Psoas muscle (tissue), 7 donors: ENCODE measurements at regions not wholly inside any gene's neighbourhood (a gene's known extent, or its start where the extent isn't known, plus 50 kb on each side); places are given as distances from the start of the nearest gene placed in this dataset.

ENCODE experiments used
- ATAC-seq, 4 donors: fragments of 200-7000 bp; cut with Tn5 transposase; one replicate each; pipeline ENCODE4 v1.9.1; 2020; ENCODE audit warnings: moderate library complexity in 3 of 4, mild to moderate bottlenecking in 2 of 4
- DNase-seq, 2 donors: peaks; one replicate each; pipeline ENCODE4 v3.0.0-alpha.2; 2020
- H3K27ac ChIP-seq: fragments of 200-600 bp; one replicate; pipeline ENCODE4 v1.8.0; 2022
- H3K27me3 ChIP-seq, 3 donors: fragments of 200-600 bp in 1 of 3; one replicate each; pipeline versions ENCODE4 v1.6.1 to v1.8.0; 2013 to 2022; ENCODE audit warnings: low read length in 2 of 3, mild to moderate bottlenecking in 2 of 3, moderate library complexity in 1 of 3; ENCODE audit not compliant: insufficient read depth in 3 of 3
- H3K36me3 ChIP-seq, 2 donors: fragments of 200-600 bp in 1 of 2; one replicate each; pipeline versions ENCODE4 v1.6.1 to v1.8.0; 2013 to 2022; ENCODE audit warnings: low read depth in 1 of 2, mild to moderate bottlenecking in 1 of 2, moderate library complexity in 1 of 2; ENCODE audit not compliant: insufficient read depth in 1 of 2
- H3K4me1 ChIP-seq: fragments of 200-600 bp; one replicate; pipeline ENCODE4 v1.8.0; 2022
- H3K4me3 ChIP-seq: fragments of 200-600 bp; one replicate; pipeline ENCODE4 v1.8.0; 2022; ENCODE audit warnings: mild to moderate bottlenecking
- H3K9me3 ChIP-seq: fragments of 200-600 bp; one replicate; pipeline ENCODE4 v1.8.0; 2022
- CTCF ChIP-seq: fragments of 200-600 bp; IDR thresholded peaks from one replicate; pipeline ENCODE4 v1.8.0; 2022; ENCODE audit warnings: antibody characterized with exemption
- WGBS, 3 donors: extraction: QIAGEN DNeasy Blood & Tissue Kit; methylation state at CpG; one replicate each; pipeline versions ENCODE4 v1.1.6 to v1.1.7; 2013; 5-methylcytosine and 5-hydroxymethylcytosine counted together
- intact Hi-C, 2 donors: fragments of 100-400 bp; cut with DNase I; formaldehyde crosslinking; loops; one replicate each; pipeline versions ENCODE4 v1.11.0 to v1.14.2; 2022
- donor health status: healthy with polysubstance abuse.
- donor health status: DM: no; HTN: no; CAD: no; lungs with moderate emphysema.
- donor health status: Bipolar disorder and iron deficiency.
- donor health status: healthy.
- donor health status: DM: yes; HTN: yes; CAD: no.
- donor health status: DM: no; HTN: no; CAD: no.
- donor health status: DM: yes; HTN: yes; CAD: no.

- no peaks in the 10 kb centered on the region for H3K9me3 ChIP-seq
- no peak for DNase-seq
- H3K4me1 ChIP-seq = no peaks in the 10 kb centered on the region
- ATAC-seq = no peak
- no peaks in the 10 kb centered on the region for H3K27me3 ChIP-seq
- H3K4me3 ChIP-seq = no peak overlapping the region
- H3K27ac ChIP-seq = no peak overlapping the region
- no peak for TF ChIP-seq CTCF
- intact Hi-C loops = no loop called here
- 86 to 92% (median 90%) methylated on average over 1 of the region's 1 CpG for WGBS, 3 donors
- no peaks in the 10 kb centered on the region for H3K36me3 ChIP-seq
Observed at GRCh38 chr10:52966904-52967303, 194.3 kb upstream of the MBL2 start.

GRCh38 chr10:52965938-52966401, 193.4 kb upstream of the MBL2 start:
- no peaks in the 10 kb centered on the region for H3K4me1 ChIP-seq
- no peaks in the 10 kb centered on the region for H3K36me3 ChIP-seq
- ATAC-seq (no peak), DNase-seq (no peak)
- H3K27ac ChIP-seq = no peak overlapping the region
- no peaks in the 10 kb centered on the region for H3K27me3 ChIP-seq
- no peak overlapping the region for H3K4me3 ChIP-seq
- intact Hi-C loops = no loop called here
- no peaks in the 10 kb centered on the region for H3K9me3 ChIP-seq
- 22 to 43% (median 31%) methylated on average over 6 of the region's 6 CpGs for WGBS, 3 donors
- TF ChIP-seq CTCF = no peak

GRCh38 chr10:52965509-52965908, 192.9 kb upstream of the MBL2 start:
- Histone ChIP-seq H3K36me3 (no peaks in the 10 kb centered on the region), H3K27ac (no peak overlapping the region), H3K27me3 (no peaks in the 10 kb centered on the region), H3K4me1 (no peaks in the 10 kb centered on the region), H3K9me3 (no peaks in the 10 kb centered on the region), H3K4me3 (no peak overlapping the region)
- no peak for ATAC-seq
- no peak for TF ChIP-seq CTCF
- no peak for DNase-seq
- intact Hi-C loops = no loop called here
- WGBS, 3 donors = 74 to 90% (median 75%) methylated on average over 3 of the region's 3 CpGs

- ATAC-seq = no peak
- no peaks in the 10 kb centered on the region for H3K9me3 ChIP-seq
- H3K27me3 ChIP-seq = no peaks in the 10 kb centered on the region
- intact Hi-C loops = no loop called here
- 22 to 28% (median 25%) methylated on average over 2 of the region's 2 CpGs for WGBS, 3 donors
- no peaks in the 10 kb centered on the region for H3K36me3 ChIP-seq
- H3K4me1 ChIP-seq = no peaks in the 10 kb centered on the region
- no peak for TF ChIP-seq CTCF
- no peak overlapping the region for H3K27ac ChIP-seq
- DNase-seq = no peak
- H3K4me3 ChIP-seq = no peak overlapping the region
Observed at GRCh38 chr10:52961323-52961722, 188.7 kb upstream of the MBL2 start.

GRCh38 chr10:52959810-52960209, 187.2 kb upstream of the MBL2 start:
- H3K36me3 ChIP-seq = no peaks in the 10 kb centered on the region
- no peak for DNase-seq
- no peaks in the 10 kb centered on the region for H3K9me3 ChIP-seq
- no peak for ATAC-seq
- no peak overlapping the region for H3K27ac ChIP-seq
- TF ChIP-seq CTCF = no peak
- H3K27me3 ChIP-seq = no peaks in the 10 kb centered on the region
- H3K4me3 ChIP-seq = no peak overlapping the region
- WGBS, 3 donors = 63 to 69% (median 64%) methylated on average over 2 of the region's 2 CpGs
- H3K4me1 ChIP-seq = no peaks in the 10 kb centered on the region
- intact Hi-C loops = no loop called here
